Immature natural killer cell (primary cell): ENCODE measurements at regions not wholly inside any gene's neighbourhood (a gene's known extent, or its start where the extent isn't known, plus 50 kb on each side); places are given as distances from the start of the nearest gene placed in this dataset.

ENCODE experiments used
- DNase-seq, 3 donors: peaks; one replicate each; pipeline ENCODE4 v3.0.0; 2022; ENCODE audit warnings: mixed read lengths in 1 of 3
- H3K27ac Mint-ChIP-seq, 6 donors: one replicate each; pipeline ENCODE4 v1.8.0; 2020; ENCODE audit warnings: mixed read lengths in 6 of 6, mild to moderate bottlenecking in 5 of 6, inconsistent platforms in 4 of 6, moderate library complexity in 3 of 6
- H3K27me3 Mint-ChIP-seq, 3 donors: one replicate each; pipeline ENCODE4 v1.8.0; 2020 to 2021; ENCODE audit warnings: low read depth in 3 of 3, mild to moderate bottlenecking in 3 of 3, mixed read lengths in 3 of 3, moderate library complexity in 3 of 3, inconsistent platforms in 1 of 3
- H3K36me3 Mint-ChIP-seq, 3 donors: one replicate each; pipeline ENCODE4 v1.8.0; 2020; ENCODE audit warnings: mixed read lengths in 3 of 3, inconsistent platforms in 2 of 3, mild to moderate bottlenecking in 2 of 3
- H3K4me1 Mint-ChIP-seq, 2 donors: one replicate each; pipeline ENCODE4 v1.8.0; 2020; ENCODE audit warnings: inconsistent platforms in 2 of 2, mild to moderate bottlenecking in 2 of 2, mixed read lengths in 2 of 2, moderate library complexity in 1 of 2
- H3K4me3 Mint-ChIP-seq, 5 donors: one replicate each; pipeline ENCODE4 v1.8.0; 2020; ENCODE audit warnings: mild to moderate bottlenecking in 5 of 5, mixed read lengths in 5 of 5, inconsistent platforms in 3 of 5, moderate library complexity in 3 of 5
- H3K9me3 Mint-ChIP-seq, 6 donors: one replicate each; pipeline ENCODE4 v1.8.0; 2020; ENCODE audit warnings: mild to moderate bottlenecking in 6 of 6, mixed read lengths in 6 of 6, inconsistent platforms in 4 of 6, moderate library complexity in 3 of 6

- Mint-ChIP-seq H3K4me1 (no peaks in the 10 kb centered on the region), H3K4me3 (no peak overlapping the region), H3K9me3 (peaks cover 0 to 2% (median 0%) of the 10 kb centered on the region in 6 donors), H3K27ac (no peak overlapping the region), H3K27me3 (peaks cover 0 to 6% (median 0%) of the 10 kb centered on the region in 3 donors), H3K36me3 (no peaks in the 10 kb centered on the region)
- DNase-seq: no peak
These were observed 791.2 kb downstream of the BRD1 start for GRCh38 chr22:49036513-49036912.

GRCh38 chr22:49035818-49036457 lies 791.7 kb downstream of the BRD1 start:
- H3K4me3 Mint-ChIP-seq: no peak overlapping the region
- peaks cover 0 to 6% (median 3%) of the 10 kb centered on the region in 3 donors for H3K27me3 Mint-ChIP-seq
- H3K4me1 Mint-ChIP-seq: no peaks in the 10 kb centered on the region
- H3K36me3 Mint-ChIP-seq: no peaks in the 10 kb centered on the region
- no peak overlapping the region for H3K27ac Mint-ChIP-seq
- no peak for DNase-seq
- H3K9me3 Mint-ChIP-seq: peaks cover 0 to 2% (median 0%) of the 10 kb centered on the region in 6 donors

- H3K27me3 Mint-ChIP-seq: peaks cover 0 to 4% (median 4%) of the 10 kb centered on the region in 3 donors
- no peaks in the 10 kb centered on the region for H3K36me3 Mint-ChIP-seq
- H3K4me3 Mint-ChIP-seq: no peak overlapping the region
- no peak overlapping the region for H3K27ac Mint-ChIP-seq
- no peak for DNase-seq
- peaks cover 0 to 2% (median 0%) of the 10 kb centered on the region in 6 donors for H3K9me3 Mint-ChIP-seq
- no peaks in the 10 kb centered on the region for H3K4me1 Mint-ChIP-seq
These were observed 792.5 kb downstream of the BRD1 start for GRCh38 chr22:49034836-49035817.

GRCh38 chr22:49033616-49034015 lies 794.1 kb downstream of the BRD1 start:
- H3K4me3 Mint-ChIP-seq: no peak overlapping the region
- H3K27me3 Mint-ChIP-seq: peaks cover under 1 to 4% (median 2%) of the 10 kb centered on the region in 3 donors
- H3K27ac Mint-ChIP-seq: no peak overlapping the region
- no peaks in the 10 kb centered on the region for H3K36me3 Mint-ChIP-seq
- H3K4me1 Mint-ChIP-seq: no peaks in the 10 kb centered on the region
- DNase-seq: no peak
- H3K9me3 Mint-ChIP-seq: peaks cover 0 to 2% (median 0%) of the 10 kb centered on the region in 6 donors

- no peak for DNase-seq
- Mint-ChIP-seq H3K4me3 (no peak overlapping the region), H3K27ac (no peak overlapping the region), H3K9me3 (peaks cover 0 to 2% (median 0%) of the 10 kb centered on the region in 6 donors), H3K27me3 (peaks cover 2 to 4% (median 2%) of the 10 kb centered on the region in 3 donors), H3K4me1 (no peaks in the 10 kb centered on the region), H3K36me3 (no peaks in the 10 kb centered on the region)
These were observed 794.9 kb downstream of the BRD1 start for GRCh38 chr22:49032821-49033220.

GRCh38 chr22:49031746-49032330 lies 795.8 kb downstream of the BRD1 start:
- Mint-ChIP-seq H3K27me3 (peaks cover 2 to 4% (median 4%) of the 10 kb centered on the region in 3 donors), H3K36me3 (no peaks in the 10 kb centered on the region), H3K9me3 (peaks cover 0 to 2% (median 0%) of the 10 kb centered on the region in 6 donors), H3K4me1 (no peaks in the 10 kb centered on the region), H3K27ac (no peak overlapping the region), H3K4me3 (no peak overlapping the region)
- DNase-seq: no peak

GRCh38 chr22:49028111-49028510 lies 799.6 kb downstream of the BRD1 start:
- no peak overlapping the region for H3K27ac Mint-ChIP-seq
- peaks cover 0 to 2% (median 0%) of the 10 kb centered on the region in 6 donors for H3K9me3 Mint-ChIP-seq
- no peaks in the 10 kb centered on the region for H3K4me1 Mint-ChIP-seq
- peaks cover 2 to 4% (median 2%) of the 10 kb centered on the region in 3 donors for H3K27me3 Mint-ChIP-seq
- no peaks in the 10 kb centered on the region for H3K36me3 Mint-ChIP-seq
- DNase-seq: no peak
- no peak overlapping the region for H3K4me3 Mint-ChIP-seq

- no peak overlapping the region for H3K4me3 Mint-ChIP-seq
- no peak overlapping the region for H3K27ac Mint-ChIP-seq
- H3K36me3 Mint-ChIP-seq: no peaks in the 10 kb centered on the region
- H3K27me3 Mint-ChIP-seq: peaks cover 2 to 4% (median 2%) of the 10 kb centered on the region in 3 donors
- no peak for DNase-seq
- no peaks in the 10 kb centered on the region for H3K4me1 Mint-ChIP-seq
- H3K9me3 Mint-ChIP-seq: peaks cover 0 to 2% (median 0%) of the 10 kb centered on the region in 6 donors
These were observed 800.4 kb downstream of the BRD1 start for GRCh38 chr22:49027368-49027670.

GRCh38 chr22:49026494-49027367 lies 800.9 kb downstream of the BRD1 start:
- Mint-ChIP-seq H3K36me3 (no peaks in the 10 kb centered on the region), H3K9me3 (peaks cover 0 to under 1% (median 0%) of the 10 kb centered on the region in 6 donors), H3K4me1 (no peaks in the 10 kb centered on the region), H3K4me3 (no peak overlapping the region), H3K27ac (no peak overlapping the region), H3K27me3 (peaks cover 2 to 4% (median 2%) of the 10 kb centered on the region in 3 donors)
- DNase-seq: no peak

- Mint-ChIP-seq H3K27me3 (peaks cover under 1 to 2% (median 2%) of the 10 kb centered on the region in 3 donors), H3K4me3 (no peak overlapping the region), H3K9me3 (no peaks in the 10 kb centered on the region), H3K27ac (no peak overlapping the region), H3K36me3 (no peaks in the 10 kb centered on the region), H3K4me1 (no peaks in the 10 kb centered on the region)
- no peak for DNase-seq
These were observed 801.7 kb downstream of the BRD1 start for GRCh38 chr22:49025791-49026493.

GRCh38 chr22:49024775-49025440 lies 802.8 kb downstream of the BRD1 start:
- Mint-ChIP-seq H3K4me3 (no peak overlapping the region), H3K4me1 (no peaks in the 10 kb centered on the region), H3K36me3 (no peaks in the 10 kb centered on the region), H3K9me3 (no peaks in the 10 kb centered on the region), H3K27me3 (peaks cover 0 to 2% (median 2%) of the 10 kb centered on the region in 3 donors), H3K27ac (no peak overlapping the region)
- no peak for DNase-seq

GRCh38 chr22:49023879-49024774 lies 803.5 kb downstream of the BRD1 start:
- Mint-ChIP-seq H3K36me3 (no peaks in the 10 kb centered on the region), H3K27me3 (peaks cover 0 to 2% (median 2%) of the 10 kb centered on the region in 3 donors), H3K9me3 (no peaks in the 10 kb centered on the region), H3K4me3 (no peak overlapping the region), H3K4me1 (no peaks in the 10 kb centered on the region), H3K27ac (no peak overlapping the region)
- DNase-seq: no peak
